Frontal cortex (tissue), 3 donors: ENCODE measurements at regions not wholly inside any gene's neighbourhood (a gene's known extent, or its start where the extent isn't known, plus 50 kb on each side); places are given as distances from the start of the nearest gene placed in this dataset.
"Not testable (repeated sequence)": the region's sequence is repeated elsewhere in the genome, so short reads cannot be mapped to it uniquely, and the experiment has no call there.

ENCODE experiments used
- DNase-seq, 2 donors: peaks; one replicate each; pipeline ENCODE4 v3.0.0; 2012; ENCODE audit warnings: low spot score in 2 of 2
- FAIRE-seq: peaks from 2 replicates; lab custom pipeline; 2012; peaks lifted over from hg19 to GRCh38; lab: Jason Lieb, UNC
- donor health status: control.
- donor health status: control.
- donor health status: control.

DNA sequence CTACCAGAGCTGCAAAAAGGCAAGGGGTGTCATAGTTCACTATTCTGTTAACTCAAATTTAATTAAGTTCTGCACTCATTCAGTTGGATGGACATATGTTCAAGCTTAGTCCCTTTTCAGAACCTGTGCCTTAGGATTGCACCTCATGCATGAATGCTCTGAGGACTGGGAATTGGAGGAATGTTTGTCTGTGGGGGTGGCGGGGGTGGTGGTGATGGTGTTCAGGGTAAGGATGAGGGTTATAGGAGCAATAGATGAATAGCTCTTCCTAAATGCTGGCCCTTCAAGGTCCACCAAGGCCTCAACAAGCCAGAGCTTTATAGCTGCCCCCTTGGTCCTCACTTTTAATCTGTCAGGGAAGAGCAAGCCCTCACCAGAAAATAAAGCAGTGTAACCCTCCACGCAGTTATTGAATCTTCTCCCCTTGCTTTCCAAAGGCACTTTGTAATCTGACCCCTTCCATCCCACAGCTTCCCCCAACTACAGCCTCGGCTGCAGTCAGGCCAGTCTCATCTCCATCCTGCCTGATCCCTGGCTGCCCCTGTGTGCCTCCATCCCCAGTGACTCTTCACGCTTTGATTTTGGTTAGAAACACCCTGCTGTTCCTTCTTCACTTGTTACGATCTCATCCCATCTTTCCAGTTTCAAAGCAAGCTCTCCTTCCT is 221.6 kb upstream of the LMCD1 start:
- FAIRE-seq (no peak), DNase-seq (no peak)

DNA sequence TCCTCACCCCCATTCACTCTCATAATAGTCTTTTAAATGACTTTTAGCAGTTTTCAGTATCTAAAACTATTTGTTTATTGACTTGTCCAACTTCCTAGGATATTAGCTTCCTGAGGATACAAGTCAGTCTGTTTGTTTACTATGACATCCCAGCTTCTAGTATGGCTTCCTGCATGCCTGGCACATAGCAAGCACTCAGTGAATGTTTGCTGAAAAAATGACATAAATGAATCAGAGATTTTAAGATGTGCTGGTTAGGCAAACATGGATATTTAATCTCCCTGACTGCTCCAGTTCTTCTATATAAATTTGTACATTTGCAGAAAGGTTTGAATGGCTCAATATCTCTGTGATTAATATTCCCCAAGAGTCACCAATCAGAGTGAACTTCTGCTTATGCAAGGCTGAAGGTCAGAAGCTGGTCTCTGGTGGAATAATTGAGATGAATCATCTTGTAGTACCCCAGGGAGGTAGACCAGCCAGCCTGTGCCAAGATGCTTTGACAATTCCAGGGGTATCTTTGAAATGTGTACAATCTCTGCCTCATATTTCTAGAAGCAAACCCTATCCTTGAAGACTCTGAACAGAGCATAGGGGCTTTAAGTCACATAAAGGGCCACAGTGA is 219.0 kb upstream of the LMCD1 start:
- no peak for DNase-seq

DNA sequence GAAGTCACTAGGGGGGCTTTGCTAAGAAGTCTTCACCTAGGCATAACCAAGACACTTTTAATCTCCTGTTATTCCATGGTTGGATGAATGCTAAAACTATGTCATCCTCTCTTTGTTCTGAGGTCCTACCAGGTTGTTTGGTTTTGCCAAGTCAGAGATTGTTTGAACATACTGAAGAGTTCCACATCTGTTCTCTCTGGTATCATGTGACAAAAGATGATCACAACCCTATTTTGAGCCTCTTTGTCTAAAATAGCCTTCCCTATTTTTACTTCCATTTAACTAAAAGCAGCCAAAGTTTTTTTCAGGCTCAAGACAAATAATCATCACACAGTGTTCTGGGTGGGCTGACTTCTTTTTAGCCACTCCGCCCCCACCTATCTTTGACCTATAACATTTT is 218.4 kb upstream of the LMCD1 start:
- no peak for FAIRE-seq

More for the DNA sequence above, 219.0 kb upstream of the LMCD1 start:
- FAIRE-seq: no peak

DNA sequence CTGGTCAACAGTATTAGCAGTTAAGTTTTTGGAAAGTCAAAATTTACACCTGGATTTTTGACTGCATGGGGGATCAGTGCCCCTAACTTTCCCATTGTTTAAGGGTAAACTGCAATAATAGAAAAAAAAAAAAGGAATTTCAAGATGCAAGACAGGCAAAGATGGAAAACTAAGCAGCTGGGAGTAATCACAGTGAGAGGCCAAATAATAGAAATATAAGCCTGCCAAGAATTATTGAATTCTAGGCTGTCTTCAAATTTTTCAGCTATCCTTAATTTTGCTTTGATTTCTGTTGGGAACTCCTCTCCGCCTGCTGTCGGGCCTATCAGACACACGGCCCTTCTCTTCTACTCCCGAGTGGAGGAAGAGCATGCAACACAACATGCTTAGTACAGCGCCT is 215.5 kb upstream of the LMCD1 start:
- DNase-seq: no peak
- no peak for FAIRE-seq

More for the DNA sequence above, 218.4 kb upstream of the LMCD1 start:
- DNase-seq: no peak

DNA sequence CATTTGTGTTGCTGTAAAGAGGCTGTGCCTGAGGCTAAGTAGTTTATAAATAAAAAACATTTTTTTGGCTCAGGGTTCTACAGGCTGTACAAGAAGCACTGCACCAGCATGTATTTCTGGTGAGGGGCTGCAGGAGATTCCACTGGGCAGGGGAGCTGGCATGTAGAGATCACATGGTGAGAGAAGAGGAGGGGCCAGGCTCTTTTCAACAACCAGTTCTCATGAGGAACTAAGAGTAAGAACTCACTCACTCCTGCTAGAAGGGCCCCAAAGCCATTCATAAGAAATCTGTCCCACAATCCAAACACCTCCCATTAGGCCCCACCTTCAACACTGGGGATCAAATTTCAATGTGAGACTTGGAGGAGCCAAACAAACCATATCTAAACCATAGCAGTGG is 214.9 kb upstream of the LMCD1 start:
- FAIRE-seq (no peak), DNase-seq (no peak)

DNA sequence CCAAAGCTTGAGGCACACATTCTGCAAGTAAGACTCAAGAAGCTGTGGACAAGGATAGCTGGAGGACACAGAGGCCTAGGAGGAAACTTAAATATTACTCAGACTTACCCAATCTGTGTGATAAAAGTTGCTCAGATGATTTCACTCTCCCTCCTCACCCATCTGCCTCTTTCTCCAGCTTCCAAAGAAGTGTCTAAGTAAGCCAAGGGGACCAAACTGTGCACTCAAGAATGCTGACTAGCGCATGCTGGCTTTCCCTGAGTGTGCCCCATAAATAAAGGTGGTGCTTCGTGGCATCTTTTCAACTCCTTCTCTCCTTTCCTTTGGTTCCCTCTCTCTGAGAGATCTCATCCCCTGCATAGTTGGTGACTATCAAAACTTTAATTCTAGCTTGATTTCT is 211.0 kb upstream of the LMCD1 start:
- FAIRE-seq (no peak), DNase-seq (no peak)

DNA sequence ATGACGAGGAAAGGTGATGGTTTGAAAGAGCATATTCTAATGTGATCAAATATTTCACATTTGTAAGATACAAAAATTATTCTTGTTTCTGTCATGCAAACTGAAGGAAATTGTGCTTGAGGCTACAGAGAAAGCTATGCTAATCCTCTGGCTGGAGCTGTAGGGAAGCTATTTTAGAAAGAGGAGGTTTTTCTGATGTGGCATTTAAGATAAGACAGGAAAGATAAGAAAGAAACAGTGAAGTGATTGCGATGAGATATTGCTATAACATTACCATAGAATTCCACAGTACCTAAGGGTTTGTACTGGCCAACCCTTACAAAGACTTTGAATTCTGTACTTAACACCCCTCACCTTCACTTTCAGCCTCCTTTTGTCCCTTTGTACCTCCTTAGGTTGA is 205.2 kb upstream of the LMCD1 start:
- FAIRE-seq: no peak
- DNase-seq: no peak

DNA sequence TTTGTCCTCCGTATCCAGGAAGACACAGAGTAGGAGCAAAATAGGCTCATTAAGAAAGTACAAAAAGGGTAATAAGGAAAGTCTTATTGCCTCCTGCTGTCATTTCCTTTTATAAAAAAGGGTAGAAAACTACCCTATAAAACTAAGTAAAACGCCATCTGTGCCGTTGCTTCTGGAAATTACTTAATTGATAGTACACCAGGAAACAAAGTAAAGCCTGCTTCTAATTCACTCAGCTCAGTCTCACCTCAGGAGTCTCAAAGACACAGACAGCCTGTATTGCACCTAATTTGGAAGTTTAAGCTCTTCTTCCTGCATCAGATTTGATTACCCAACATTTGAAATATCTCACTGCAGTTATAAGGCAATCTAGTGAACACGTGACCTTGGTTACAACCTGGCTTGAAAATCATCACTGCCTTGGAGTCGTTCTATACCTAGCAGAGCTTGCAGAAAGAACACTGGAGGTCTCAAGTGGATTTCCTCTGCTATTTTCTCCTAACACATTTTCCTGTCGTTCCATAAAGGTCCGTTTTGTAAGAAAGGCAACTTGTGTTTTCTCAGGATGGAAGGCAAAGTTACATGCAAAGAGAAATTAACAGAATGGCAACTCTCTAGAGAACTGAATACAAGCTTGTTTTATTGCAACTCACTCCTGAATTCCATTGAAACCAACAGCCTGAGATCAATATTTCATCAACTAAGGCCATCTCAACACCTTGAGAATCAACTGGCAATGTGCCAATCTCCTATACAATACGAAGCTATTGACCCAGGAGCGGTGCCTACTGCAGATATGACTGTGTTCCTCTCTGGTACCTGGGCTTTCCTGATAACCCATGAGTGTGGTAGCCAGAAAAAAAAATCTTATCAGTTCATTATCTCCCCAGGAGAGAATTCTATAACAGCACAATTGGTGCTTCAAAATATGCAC is 203.3 kb upstream of the LMCD1 start:
- FAIRE-seq: no peak
- no peak for DNase-seq

DNA sequence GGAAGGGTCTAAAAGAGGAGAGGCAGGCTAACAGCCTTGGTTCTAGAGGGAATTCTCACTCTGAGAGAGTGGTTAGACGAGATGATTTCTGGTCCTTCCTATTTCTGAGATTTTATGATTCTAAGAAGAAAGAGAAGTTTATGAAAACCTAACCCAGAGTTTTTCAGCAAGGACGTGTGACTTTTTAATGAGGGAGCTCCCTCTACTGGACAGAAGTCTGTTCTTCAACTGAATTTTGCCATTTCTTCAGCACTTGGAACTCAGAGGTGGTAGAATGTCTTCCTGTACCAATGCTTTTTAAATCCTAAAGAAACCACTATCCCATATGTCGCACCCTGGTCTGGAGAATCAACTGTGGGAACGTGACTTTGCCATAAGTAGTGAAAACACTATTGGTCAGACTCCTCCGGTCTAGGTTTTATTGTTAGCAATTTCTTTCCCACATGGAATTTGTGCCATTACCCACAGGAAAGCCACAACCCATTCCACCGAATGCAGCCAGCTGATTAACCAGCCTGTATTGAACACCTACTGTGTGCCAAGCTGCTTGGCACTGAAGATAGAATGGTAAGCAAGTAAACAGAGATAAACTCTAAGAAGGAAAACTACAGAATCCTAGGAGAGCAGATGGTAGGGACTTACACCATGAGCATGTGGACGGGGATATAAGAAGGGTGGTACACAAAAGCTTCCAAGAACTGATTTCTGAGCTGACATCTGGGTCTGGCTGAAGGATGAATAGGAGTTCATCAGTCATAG is 199.5 kb upstream of the LMCD1 start:
- DNase-seq (peak in 1 of 2 donors; percentile 27), FAIRE-seq (peak; percentile 62)

DNA sequence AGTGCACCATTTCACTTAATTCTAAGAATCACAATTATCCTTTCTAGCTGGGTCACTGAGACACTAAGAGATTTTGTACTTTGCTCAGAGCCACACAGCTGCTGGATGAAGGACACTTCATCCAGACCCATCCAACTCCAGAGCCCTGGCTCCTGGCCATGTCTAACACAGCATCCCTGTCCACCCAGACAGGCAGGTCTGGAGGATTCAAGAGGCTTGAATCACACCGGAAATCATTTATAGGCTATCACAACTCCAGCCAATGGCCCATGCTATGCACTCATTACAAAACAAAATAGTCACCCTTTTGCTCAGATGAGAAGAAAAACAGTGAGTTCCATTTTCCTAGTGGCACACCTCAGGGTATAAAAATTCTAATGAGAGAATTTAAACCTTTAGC is 198.2 kb upstream of the LMCD1 start:
- no peak for FAIRE-seq
- no peak for DNase-seq

DNA sequence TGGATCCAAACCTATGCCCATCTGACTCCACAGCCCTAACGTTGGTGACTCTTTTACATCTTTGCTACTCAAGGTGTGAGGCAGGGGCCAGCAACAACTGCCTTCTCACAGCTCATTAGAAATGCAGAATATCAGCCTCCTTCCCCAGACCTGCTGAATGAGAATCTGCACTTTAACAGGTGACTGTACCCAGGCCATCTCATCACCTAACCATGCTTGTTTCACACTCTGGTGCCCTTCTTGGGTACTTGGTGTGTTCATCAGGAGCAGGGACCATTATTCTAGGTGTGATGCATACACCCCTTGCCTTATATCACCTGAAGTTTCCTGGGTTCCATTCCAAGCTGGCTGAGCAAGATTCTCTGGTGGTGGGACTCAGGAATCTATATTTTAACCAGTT is 196.3 kb upstream of the LMCD1 start:
- FAIRE-seq (no peak), DNase-seq (no peak)

DNA sequence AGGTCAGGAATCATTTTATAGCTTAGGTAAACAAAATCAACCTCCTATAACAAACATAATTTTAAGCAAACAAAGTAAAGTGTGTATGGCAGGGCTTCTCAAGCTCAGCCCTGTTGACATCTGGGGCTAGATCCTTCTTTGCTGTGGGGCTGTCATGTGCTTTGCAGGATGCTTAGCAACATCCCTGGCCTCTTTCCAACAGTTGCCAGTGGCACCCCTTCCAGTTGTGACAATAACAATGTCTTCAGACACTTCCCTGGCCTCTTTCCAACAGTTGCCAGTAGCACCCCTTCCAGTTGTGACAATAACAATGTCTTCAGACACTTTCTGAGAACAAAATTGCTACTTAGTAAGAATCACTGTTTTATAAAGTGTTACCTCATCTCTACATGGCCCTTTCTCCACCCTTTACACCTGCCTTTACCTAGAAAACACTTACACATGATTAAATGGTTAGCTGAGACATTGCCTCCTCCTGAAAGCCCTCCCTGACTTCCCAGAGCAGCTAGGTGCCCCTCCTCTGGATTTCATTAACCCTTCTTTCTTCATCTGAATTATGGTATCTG is 194.0 kb upstream of the LMCD1 start:
- no peak for FAIRE-seq
- no peak for DNase-seq

DNA sequence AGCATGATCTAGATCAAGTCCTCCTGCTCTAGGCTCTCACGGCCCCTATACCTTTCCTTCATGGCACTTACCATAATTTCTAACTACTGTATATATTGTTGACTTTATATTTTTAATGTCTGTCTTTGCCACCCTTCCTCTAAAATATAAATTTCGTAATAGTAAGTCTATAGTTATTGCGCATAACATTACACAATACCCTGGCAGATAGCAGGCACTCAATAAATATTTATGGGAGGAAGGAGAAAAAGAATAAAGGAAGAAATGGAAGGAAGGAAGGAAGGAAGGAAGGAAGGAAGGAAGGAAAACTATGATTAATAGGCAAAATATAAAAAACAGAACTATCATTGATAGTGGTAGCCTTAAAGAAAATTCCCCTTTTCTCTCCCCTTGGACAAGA is 190.3 kb upstream of the LMCD1 start:
- DNase-seq (no peak), FAIRE-seq (no peak)

DNA sequence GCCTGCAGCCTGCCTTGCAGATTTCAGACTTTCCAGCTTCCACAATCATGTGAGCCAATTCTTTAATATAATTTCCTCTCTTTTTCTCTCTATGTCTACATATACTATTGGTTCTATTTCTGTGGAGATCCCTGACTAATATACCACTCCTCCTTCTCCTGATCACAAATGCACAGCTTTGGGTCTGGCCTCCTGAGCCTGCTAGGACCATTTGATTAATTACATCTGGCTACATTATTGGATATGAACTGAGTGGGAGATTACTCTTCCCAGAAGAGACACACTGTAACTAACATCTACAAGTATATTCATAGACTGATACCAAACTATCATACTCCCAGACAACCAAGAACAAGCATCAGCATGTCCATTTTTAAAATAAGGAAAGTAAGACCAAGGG is 188.9 kb upstream of the LMCD1 start:
- DNase-seq (no peak), FAIRE-seq (no peak)

DNA sequence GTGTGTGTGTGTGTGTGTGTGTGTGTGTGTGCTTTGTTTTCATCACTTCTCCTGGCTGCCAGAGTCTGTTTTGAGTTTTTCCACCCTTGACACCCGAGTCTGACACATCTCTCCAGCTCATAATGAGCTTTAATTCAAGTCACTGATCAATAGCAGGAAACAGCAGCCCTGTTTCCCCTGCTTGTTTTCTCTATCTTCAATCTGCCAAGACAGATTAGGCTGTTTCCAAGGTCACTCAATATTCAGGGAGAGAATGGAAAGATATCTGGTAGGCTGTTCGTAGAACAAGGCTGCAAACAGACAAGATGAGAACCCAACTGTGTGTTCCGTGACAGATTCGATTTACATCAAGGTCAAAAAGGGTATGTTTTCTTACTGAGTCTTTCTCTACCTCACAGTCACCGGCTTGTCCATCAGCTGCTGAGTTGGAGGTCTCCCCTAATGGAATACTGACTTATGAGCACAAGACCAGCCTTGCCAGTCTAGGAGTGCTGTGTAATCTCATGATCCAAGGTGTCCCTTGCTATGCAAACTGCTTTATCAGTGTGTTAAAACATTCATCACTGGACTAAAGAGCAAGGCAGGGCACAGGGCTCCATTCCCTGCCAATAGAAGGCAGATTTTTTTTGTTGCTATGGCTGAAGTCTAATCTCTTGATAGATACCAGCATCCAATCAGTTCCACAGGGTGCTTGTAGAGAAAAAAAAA is 187.9 kb upstream of the LMCD1 start:
- DNase-seq (no peak), FAIRE-seq (no peak)

DNA sequence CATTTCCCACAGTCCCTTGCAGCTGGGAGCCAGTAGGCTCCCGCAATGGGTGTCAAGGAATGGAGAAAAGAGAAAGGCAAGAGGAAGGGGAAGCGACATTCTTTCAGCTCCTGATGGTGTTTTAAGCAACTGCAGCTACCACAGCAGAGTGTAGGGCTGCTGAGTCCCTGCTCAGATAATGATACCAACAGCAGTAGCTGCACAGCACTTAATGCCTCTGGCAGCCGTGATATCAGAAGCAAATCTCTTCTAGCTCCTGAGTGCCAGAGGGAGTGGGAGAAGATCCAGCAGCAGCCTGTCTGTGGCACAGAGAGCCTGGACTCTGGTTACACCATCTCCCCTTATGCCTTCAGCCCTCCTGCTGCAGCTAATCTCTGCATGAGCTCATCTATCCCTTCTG is 186.1 kb upstream of the LMCD1 start:
- not testable (repeated sequence) for DNase-seq

DNA sequence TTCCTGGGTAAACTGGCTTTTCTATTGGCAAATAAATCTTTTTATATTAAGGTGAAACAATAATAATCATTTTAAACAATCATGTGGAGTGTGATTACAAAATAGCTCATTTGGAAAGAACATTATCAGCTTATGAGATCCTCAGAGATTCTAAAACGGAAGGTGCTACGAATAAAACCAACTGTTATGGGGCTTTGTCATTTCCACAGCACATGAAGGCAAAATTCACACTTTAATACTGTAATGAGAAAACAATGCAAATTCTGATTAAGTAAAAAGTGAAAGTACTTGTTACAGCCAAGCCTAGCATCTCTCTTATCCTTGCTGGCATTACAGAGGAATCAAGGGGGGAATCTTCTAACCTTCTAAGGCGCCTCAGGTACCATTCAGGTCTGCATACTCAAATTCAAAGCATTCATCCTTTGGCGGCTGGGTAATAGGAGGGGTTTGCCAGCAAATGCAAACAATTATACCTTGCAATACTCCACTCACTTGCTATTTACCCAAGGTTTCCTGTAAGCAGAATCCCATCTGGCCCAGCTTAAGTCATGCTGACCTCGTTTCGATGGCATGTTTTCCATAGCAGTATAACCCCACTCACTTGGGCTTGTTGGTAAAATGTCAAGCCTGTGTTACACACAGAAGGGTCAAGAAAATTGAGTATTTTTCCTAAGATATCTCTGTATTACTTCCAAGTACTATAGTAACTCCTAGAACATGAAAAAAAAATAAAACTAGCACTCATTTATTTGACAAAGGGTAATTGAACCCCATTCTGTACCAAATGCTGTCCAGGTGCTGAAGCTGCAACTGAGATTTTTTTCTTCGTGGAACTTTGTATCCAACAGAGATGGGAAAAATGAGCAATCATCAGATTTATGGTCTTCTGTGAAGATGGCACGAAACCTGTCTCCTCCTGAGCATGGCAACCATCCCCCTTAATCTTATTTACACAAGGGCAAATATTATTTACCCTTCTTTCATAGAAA is 183.7 kb upstream of the LMCD1 start:
- no peak for FAIRE-seq
- DNase-seq: no peak

More for the DNA sequence above, 186.1 kb upstream of the LMCD1 start:
- FAIRE-seq: not testable (repeated sequence)
